CD4-positive, alpha-beta T cell treated with Interleukin-6 for 4 hours (primary cell): ENCODE measurements at regions not wholly inside any gene's neighbourhood (a gene's known extent, or its start where the extent isn't known, plus 50 kb on each side); places are given as distances from the start of the nearest gene placed in this dataset.
"Not testable (repeated sequence)": the region's sequence is repeated elsewhere in the genome, so short reads cannot be mapped to it uniquely, and the experiment has no call there.

Source experiments
- DNase-seq: peaks from one replicate; pipeline ENCODE4 v3.0.0-alpha.2; 2020; ENCODE audit warnings: mixed read lengths

- no peak for DNase-seq
These were observed 154.8 kb upstream of the FAR2 start for GRCh38 chr12:28994179-28994715.

DNA sequence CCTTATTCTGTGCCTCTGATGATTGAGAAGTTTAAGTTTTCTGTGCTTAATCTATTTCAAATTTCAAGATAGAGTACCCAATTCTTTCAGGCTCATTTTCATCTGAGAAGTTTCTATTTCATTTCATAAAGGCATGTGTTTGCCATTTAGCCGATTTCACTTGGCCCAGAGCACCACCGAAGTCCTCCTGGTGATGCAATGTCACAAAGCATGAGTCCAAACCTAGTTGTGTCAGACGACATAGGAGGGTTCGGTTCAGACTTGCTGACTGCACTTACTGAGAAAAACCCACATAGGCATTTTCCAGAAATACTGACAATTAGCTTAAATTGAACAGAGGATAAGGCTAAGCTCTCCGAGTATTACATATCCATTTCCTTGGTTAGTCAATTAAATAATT, 152.4 kb upstream of the FAR2 start:
- no peak for DNase-seq

GRCh38 chr12:28998662-28999120, 150.4 kb upstream of the FAR2 start:
- DNase-seq, result no peak

- DNase-seq, result no peak
These were observed 144.8 kb upstream of the FAR2 start for GRCh38 chr12:29004066-29004935.

DNA sequence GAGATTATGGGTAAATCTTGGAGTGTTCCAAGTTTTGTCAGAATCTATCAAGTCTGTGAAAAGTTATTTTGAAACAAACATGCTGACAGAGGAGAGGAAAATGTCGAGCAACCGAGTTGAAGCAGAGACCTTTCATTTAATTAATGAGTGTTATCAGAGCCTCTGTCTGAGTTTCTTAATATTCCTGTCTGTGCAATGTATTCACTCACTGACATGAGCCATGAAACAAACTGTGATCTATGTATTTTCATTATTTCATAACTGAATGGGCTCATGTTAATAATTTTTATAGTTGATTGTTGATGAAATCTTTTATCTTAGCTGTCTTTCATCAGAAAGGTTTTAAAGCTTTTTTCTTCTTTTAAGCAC, 144.2 kb upstream of the FAR2 start:
- no peak for DNase-seq

DNA sequence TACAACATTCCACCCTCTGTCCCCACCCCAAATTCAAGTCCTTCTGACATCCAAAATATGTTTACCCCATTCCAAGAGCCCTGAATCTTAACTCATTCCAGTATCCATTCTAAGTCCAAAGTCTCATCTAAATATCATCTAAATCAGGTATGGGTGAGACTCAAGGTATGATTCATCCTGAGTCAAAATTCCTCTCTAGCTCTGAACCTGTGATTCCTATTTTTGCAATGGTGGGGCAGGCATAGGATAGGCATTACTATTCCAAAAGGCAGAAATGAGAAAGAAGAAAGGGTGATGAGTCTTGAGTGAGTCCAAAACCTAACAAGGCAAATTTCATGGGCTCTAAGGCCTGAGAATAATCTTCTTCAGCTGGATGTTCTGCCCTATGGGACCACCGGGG, 140.3 kb upstream of the FAR2 start:
- DNase-seq, result no peak

DNA sequence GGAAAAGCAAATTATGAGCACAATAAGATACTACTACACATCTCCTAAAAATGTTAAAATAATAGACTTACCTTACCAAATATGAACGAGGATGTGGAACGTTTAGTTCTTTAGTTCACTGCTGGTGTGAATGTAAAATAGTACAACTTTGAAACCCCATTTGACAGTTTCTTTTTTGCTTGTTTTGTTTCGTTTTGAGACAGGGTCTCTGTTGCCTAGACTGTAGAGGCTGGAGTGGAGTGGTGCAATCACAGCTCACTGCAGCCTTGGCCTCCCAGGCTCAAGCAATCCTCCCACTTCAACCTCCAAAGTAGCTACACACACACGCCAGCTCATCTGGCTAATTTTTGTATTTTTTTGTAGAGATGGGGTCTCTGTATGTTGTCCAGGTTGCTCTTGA, 136.4 kb upstream of the FAR2 start:
- no peak for DNase-seq

GRCh38 chr12:29017532-29017931, 131.5 kb upstream of the FAR2 start:
- not testable (repeated sequence) for DNase-seq

DNA sequence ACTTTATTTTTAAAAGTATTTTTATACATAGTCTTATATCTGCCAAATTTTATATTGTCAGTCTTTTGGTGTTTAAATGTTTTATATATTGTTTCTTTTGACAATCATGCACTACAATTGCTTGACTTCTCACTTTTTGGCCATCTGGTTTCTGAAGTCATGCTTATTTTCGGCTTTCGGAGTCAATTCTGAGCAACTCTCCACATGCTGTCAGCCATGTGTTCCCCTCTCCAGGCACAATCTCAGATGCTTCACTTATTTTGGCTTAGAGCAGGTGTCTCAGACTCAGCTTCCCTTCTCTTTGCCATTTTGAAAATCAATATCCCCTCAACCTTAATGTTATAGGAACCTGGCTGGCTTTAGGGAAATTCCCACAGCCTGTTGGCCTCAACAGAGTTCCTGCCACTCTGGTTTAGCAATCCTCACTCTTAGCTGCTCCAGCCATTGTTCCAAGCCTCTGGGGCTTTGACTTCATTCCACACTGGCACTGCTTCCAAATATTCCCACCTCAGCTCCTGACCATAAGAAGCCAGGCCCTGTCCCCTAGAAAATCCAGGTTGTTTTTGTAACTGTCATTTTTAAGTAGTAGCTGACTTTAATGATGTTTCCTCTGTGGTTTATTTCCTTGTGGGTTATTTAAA, 125.5 kb upstream of the FAR2 start:
- no peak for DNase-seq

DNA sequence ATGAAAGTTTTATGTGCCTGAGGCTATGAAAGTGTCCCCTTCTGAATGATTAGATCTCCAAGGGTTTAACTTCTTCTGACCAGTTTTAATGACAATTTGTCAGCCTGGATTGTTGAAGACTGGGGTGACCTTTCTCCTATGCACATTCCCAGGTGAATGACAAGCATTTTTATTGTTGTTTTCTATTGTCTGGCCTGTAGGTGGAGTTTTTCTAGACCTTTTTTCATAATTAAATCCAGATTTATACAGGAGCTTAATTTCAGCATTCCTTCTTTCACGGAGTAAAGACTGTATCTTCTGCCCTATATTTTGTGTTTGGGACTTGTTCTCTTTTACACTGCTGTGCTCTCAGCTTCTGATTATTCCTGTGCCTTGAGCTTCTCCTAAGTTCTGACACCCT, 125.0 kb upstream of the FAR2 start:
- no peak for DNase-seq

DNA sequence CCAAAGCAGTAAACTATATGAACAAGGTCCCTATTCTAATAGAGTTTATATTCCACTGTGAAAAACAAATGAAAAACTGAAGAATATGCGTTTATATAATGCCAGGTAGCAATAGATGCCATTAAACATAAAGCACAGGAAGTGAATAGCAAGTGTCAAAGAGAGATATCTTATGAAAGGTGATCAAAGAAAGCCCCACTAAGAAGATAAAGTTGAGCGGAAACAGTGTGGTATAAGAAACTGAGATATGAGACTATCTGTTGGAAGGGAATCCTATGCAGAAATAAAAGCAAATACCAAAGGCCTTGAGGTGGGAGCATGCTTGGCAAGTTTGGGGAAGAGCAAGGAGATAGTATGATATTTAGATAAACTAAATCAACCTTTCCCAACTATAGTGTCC, 123.1 kb upstream of the FAR2 start:
- no peak for DNase-seq

- no peak for DNase-seq
These were observed 122.7 kb upstream of the FAR2 start for GRCh38 chr12:29026419-29026818.

- DNase-seq, result not testable (repeated sequence)
These were observed 119.6 kb upstream of the FAR2 start for GRCh38 chr12:29029484-29029883.

GRCh38 chr12:29030006-29030405, 119.1 kb upstream of the FAR2 start:
- DNase-seq, result no peak

DNA sequence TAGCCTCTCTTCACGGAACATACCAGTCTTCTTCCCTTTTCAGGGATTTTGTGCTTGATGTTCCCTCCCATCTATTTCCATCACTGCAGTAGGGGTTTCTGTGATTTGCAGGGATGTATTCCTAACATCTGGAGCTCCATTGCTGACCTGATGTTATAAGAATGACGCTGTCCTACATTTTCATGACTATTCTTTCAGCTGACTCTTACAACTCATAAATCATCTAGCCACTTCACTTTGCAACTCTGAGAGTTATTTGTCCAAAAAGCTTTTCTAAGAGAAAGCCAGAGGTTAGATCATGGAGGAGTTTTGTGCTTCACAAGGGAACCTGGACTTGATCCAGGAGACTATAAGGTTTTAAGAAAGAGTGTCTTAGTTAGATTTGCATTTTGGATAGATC, 116.6 kb upstream of the FAR2 start:
- DNase-seq, result no peak

- DNase-seq, result no peak
These were observed 115.6 kb upstream of the FAR2 start for GRCh38 chr12:29033519-29033918.

DNA sequence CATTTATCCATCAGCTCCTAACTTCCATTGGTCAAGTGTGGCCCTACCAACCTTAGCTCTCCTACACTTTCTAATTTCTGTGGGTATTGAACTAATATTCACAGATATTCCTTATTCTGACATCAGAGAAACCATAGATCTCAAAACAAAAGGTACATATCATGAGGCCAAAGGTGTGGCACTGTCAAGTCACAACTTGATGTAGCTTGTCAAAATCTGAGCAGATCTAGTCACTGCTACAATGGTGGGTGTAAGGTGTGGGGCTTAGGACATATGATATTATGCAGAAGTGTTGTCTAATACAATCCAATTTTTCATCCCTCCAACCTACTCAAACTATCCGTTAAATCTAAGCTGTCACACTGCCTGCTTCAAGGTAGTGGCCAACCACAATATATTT, 114.0 kb upstream of the FAR2 start:
- no peak for DNase-seq

DNA sequence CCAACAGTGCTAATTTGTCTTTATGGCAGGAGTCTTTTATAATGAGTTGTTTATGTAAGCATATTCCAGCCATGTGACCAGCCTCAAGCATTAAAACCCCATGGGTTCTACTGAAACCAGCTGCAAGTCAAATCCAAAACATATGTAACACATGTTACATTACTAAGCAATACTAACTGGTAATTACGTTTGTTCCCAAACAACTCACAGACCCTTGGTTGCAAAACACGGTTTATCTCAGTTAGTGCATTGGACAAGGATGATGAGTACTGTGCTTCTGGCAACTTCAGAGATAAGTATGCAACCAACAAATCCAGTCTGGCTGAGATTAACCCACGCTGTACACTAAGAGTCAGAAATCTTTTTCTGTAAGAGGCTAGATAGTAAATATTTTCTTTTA, 110.1 kb upstream of the FAR2 start:
- DNase-seq, result no peak

- no peak for DNase-seq
These were observed 107.5 kb upstream of the FAR2 start for GRCh38 chr12:29041621-29042020.

- DNase-seq, result no peak
These were observed 106.0 kb upstream of the FAR2 start for GRCh38 chr12:29043069-29043468.

- DNase-seq, result no peak
These were observed 104.3 kb upstream of the FAR2 start for GRCh38 chr12:29044799-29045198.

GRCh38 chr12:29048787-29049186, 100.3 kb upstream of the FAR2 start:
- DNase-seq, result no peak

DNA sequence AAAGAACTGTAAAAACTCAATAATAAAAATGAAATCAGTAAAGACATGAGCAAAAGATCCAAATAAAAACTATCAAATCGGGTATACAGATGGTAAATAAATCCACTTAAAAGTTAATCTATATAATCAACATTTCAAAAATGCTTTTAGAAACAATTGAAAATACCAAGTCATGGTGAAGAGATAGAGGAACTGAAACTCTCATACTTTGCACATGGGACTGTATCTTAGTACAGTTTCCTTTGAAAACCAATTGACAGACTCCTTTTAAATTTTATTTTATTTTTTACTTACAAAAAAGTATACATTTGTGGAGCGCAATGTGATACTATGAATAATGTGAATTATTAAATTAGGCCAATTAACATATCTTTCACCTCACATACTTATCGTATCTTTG, 98.6 kb upstream of the FAR2 start:
- DNase-seq, result no peak

DNA sequence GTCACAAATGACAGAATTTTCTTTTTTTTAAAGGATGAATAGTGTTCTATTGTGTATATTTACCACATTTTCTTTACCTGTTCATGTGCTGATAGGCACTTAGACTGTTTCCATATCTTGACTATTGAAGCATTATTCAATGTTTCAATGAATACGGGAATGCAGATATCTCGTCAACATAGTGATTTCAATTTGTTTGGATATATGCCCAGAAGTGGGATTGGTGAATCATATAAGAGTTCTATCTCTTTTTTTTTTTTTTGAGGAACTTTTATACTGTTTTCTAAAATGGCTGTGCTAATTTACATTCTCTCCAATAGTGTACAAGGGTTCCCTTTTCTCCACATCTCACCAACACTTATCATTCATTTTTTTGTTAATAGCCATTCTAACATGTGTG, 97.9 kb upstream of the FAR2 start:
- no peak for DNase-seq
